SW 1271 (cell line): ENCODE measurements at regions not wholly inside any gene's neighbourhood (a gene's known extent, or its start where the extent isn't known, plus 50 kb on each side); places are given as distances from the start of the nearest gene placed in this dataset.

Experiments
- DNase-seq, 2 experiments: peaks; one replicate each; lab custom pipeline; 2025; lab: John Stamatoyannopoulos, UW

DNA sequence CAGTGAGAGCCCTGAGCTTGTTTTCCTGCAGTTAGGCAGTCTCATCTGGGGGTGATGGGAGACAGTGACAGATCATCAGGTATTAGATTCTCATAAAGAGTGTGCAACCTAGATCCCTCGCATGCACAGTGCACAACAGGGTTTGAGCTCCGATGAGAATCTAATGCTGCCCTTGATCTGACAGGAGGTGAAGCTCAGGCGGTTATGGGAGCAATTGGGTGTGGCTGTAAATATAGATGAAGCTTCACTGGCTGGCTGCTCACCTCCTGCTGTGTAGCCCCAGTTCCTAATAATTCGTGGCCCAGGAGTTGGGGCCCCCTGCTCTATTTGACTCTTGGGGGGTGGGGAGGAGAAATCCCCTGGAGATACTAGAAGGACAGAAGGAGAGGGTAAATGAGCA lies 309.4 kb upstream of the STT3B start:
- DNase-seq, result no peak

DNA sequence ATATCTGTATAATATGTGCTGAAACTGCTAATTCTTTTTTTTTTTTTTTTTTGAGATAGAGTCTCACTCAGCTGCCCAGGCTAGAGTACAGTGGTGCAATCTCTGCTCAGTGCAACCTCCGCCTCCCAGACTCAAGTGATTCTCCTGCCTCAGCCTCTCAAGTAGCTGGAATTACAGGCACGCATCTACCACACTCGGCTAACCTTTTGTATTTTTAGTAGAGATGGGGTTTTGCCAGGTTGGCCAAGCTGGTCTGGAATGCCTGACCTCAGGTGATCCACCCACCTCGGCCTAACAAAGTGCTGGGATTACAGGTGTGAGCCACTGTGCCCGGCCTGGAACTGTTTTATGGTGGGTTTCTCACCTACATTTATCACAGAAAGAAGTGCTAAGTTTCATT lies 307.8 kb upstream of the STT3B start:
- no peak for DNase-seq

DNA sequence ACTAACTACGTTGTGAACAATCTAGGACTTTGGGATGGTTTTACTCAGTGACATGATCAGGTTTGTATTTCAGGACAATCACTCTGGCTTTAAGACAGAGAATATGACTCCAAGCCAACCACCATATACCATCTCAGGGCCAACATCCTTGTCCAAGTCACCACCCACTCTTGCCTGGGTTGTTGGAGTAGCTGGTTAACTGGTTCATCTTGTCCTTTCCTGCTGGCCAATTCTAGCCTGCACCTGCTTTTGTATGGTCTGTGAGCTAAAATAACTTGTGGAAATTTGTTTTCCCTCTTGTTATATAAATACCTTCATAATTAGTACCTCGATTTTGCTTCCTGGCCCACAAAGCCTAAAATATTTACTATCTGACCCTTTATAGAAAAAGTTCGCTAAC lies 306.8 kb upstream of the STT3B start:
- DNase-seq, result no peak

DNA sequence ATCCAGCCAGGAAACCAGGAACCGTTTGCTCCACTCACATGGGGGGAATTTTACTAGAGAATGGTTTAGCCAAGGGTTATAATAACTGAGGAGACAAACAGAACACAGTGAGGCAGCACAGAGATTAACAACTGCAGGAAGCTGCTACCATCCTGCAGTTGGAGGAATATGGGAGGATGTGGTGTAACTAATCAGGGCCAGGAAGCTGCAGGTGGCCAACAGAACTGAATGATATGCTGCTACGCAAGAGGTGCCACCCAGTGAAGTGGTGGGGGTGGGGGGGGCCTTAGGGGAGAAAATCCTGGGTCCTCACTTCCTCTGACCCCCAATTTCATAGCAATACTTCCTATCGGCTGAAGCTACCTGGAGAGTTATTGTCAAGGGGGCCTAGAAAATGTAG lies 306.4 kb upstream of the STT3B start:
- no peak for DNase-seq

DNA sequence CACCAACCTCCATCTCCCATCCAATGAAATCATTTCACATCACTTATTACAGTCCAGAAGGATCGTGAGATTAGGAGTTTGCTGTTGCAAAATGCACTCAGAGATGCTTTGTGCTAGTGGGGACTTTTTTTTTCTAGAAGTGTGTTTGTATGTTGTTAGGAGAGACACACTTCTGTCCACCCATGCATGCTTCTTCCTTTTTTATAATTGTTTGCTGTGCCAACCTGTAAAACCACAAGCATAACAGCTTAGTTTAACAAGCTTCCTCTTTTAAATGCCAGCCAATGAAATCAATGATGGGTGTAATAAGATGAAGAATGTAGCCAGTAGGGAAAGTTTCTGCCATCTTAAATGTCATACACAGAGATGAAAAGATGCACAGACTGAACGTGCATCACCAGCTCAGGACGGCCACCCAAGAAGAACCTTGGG lies 305.6 kb upstream of the STT3B start:
- DNase-seq, result no peak

DNA sequence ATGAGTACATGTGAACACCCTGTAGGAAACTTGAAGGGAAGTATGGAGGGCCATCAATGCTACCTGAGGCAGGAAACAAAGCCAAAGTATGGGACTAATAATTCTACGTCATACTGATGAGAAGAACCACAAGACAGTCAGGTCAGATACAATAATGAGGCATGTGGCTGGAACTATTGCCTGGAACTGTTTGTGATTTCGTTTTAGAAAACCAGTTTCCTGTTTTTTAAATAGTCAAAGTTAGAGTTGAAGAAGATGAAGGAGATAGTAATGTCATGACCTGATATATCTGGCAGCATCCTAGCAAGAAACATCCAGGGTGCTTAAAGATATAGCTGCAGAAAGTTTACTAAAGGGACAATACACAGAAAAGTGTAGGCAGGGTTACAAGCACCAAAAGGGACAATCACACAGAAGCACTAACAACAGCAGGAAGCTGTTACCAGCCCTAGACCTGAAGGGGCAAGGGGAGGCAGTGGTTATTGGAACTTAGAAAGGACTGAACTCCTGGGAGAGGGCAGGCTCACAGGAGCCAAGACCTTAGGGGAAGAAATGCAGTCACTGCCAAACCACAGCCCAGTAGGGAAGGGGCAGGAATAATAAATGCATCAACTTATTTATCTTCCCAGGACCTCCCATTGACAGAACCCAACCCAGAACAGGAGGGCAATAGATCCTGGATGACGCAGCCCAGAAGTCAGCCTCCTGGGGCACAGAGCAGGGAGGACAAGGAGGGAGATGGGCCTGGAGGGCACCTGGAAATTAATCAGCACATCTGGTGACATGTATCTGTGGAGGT lies 302.1 kb upstream of the STT3B start:
- no peak for DNase-seq

DNA sequence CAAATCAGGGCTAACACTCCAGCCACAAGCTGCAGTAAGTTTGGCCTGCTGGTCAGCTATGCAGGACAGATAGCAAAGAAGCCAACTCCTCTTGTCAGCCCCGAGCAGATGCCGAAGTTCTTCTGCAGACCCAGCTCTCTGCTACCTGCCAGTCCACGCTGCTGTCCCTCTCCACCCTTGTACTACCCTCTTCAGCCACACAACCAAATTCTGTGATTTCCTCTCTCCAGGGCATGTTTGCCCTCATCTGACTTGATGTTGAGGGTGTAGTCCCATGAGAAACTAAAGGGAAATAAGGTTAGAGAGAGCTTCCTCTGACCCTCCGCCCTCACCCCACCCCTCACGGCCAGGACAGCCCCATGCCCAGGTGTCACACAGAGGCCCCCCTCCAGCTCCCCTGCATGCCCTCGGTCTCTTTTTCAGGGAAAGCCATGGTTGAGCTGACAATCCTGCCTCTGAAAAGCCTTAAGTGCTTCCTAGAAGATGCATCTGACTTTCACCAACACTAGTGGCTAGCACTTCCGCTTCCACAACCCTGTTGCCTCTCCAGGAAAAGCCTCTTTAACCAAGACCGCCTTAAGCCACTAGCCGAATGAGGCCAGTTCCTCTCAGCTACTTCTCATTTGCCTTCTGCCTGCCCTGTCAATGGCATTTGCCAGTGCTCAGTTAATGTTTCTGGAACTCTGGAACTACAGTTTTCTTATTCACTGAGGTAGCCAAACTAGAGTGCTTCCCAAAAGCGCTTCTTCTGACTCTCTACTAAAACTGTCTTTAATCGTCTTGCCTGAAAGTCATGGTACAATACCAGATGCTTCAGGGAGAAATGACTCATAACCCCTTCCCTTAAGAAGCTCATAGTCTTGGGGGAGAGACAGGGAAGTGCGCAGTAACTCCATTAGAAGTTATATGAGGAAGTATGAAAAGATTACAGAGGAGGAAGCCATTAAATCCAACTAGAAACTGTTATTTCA lies 300.4 kb upstream of the STT3B start:
- no peak for DNase-seq

DNA sequence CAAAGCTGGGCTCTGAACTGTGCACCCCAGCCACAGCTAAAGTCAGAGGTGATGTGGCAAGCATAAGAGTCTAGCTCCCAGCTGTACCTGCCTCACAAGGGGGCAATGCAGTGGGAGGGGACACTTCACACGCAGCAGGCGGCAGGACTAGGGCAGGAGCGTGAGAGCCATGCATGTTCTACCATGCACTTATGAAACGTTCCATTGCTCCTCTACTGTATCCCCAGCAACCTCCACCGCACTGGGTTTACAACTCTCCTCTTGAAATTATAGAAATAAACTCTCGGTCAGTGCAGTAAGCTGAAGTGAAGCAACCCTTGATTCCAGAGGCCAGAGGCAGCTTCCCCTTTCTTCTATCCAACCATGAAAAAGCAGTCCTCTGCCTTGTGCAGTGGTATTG lies 298.6 kb upstream of the STT3B start:
- no peak for DNase-seq

DNA sequence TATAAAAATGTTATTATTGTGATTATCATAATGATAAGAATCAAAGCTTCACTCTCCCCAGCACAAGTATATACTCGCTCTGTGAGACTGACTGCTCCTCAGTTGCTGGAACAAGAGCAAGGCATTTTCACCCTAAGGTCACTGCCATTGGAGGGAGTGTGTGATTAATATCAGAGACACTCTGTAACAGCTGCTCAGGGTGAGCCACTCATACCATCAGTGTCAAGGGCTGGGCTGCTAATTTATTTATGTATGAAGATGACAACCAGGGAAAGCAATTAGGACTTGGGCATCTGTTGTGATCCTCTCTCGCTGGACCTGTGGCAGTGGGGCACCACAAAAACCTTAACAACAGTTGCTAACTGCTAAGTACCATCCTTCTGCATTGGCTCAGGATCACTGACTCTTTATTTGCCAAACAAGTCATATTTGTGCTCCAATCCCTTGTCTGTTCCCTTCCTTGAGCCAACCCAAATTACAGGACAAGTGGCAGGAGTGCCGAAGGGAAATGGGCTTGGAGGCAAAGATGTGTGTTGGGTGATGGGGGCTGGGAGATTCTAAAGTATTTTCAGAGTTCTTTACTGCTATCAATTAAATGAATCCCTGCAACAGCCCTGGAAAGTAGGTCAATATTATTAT lies 297.5 kb upstream of the STT3B start:
- no peak for DNase-seq

DNA sequence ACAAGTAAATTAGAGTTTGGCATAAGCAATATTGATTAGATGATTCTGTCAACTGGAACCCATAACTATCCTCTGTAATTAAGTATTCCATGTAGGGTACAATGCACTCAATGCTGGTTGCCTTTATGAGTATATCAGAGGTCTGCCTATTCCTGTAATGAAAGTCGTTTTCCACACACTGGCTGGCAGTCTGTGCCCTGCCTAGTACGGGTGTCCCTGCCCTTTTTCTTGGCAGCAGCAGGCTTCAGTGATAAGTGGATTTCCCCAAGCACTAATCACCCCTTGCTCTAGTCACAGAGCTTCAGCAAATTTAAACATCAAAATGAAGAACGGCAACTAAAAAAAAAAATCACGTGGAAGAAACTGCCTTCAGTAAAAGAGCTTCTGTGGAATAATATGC lies 294.8 kb upstream of the STT3B start:
- no peak for DNase-seq

DNA sequence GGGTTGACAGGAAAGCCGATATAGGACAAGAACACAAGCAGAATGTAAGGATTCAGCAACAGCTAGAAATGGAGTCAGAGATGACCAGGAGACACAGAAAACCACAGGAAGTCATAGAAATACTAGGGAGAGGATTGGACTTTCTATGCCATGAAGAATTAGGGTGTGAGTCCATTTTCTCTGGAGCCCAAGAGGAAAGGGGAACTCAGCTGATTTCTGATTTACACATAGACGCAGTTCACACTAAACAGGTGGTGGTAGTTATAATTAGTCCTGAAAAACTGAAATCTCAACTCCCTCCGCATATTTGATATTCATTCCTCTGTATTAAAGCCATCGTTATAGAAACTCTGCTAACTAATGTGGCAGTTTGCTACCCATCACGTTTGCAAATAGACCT lies 292.7 kb upstream of the STT3B start:
- DNase-seq, result no peak

DNA sequence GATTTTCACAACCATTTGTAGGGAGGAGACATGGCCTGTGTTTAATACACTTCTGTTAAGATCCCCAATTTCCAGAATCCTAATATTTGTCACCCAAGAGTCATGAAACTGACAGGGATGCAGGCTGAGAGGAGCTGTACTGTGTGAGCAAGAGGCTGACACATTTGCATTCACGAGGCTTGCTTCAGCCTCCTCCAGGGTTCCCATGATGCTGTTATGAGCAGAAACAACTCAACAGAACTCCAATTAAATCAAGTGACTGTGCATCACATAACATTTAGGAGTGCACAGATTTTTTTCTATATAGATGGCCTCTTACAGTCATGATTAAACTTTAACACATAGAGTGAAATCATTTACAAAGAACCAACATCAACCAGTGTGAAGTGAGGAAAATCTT lies 292.3 kb upstream of the STT3B start:
- no peak for DNase-seq

DNA sequence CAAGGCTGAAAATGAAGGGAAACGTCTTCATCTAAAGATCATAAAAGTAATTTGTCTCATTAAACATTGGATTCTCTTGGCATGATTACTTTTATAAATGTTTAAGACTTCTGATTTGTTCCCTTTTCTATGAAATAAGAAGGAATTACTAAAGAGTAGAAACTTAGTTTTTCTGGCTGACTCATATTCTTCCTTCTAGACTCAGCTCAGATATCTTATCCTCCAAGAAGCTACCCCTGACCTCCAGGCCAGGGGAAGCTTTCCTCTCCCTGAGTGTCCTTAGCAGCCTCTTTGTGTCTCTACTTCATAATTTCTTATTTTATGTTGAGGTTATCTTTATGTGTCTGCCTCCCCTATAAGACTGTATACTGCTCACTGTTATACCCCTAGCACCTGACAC lies 291.9 kb upstream of the STT3B start:
- no peak for DNase-seq

DNA sequence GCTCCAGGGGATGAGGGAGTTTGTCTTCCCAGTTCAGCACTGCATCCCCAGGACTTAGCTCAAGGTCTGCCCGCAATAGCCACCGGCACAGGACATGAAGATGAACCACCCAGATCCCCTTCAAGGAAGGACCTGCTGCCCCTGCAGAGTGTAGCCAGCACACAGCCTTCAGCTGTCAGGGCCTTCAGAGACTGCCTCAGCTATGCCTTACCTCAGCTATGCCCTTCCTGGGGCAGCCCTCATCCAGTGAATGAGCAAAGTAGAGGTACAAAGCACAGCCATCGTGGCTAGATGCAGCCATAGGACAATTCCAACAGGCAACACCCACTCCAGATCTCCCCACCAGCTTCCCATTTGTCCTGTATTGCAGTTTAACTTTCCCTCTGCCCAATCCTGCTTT lies 291.2 kb upstream of the STT3B start:
- DNase-seq, result no peak

DNA sequence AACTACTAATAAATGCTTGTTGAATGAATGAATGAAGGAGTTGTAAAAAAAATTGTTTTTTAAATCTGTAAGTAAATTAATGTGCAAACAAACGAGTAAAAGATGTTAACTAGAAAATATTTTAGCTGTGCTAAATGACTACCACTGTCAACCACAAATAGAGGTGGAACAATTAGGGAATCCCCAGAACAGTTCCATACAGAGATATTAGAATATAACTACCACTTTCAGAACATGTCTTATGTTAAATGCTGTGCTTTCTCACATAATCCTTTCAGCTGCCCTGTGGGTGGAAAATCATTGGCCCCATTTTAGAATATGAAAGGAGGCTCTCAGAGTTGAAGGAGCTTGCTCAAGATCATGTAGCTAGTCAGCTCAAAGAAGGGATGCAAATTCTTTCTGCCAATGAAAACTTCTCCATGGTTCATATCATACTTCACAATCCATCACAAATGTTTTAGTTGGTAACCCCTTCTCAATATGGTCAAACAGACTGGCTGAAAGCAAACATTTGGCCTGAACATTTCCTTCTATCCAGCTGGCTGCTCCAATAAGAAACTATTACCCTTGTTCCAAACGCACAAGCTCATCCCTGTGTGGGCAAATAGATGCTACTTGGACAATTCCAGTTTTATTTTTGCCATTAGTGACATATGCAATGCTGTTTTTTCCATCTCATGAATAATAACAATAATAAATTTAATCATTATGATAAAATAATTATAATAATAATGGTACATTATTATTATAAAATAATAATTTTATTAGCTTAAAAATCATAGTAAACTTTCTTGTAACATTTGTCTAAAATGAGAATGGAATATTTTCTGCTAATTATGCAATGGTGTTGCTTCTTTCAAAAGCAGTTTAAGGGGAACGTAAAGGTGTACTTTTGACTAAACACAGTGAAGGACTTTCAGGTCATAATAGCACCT lies 290.4 kb upstream of the STT3B start:
- DNase-seq, result no peak

DNA sequence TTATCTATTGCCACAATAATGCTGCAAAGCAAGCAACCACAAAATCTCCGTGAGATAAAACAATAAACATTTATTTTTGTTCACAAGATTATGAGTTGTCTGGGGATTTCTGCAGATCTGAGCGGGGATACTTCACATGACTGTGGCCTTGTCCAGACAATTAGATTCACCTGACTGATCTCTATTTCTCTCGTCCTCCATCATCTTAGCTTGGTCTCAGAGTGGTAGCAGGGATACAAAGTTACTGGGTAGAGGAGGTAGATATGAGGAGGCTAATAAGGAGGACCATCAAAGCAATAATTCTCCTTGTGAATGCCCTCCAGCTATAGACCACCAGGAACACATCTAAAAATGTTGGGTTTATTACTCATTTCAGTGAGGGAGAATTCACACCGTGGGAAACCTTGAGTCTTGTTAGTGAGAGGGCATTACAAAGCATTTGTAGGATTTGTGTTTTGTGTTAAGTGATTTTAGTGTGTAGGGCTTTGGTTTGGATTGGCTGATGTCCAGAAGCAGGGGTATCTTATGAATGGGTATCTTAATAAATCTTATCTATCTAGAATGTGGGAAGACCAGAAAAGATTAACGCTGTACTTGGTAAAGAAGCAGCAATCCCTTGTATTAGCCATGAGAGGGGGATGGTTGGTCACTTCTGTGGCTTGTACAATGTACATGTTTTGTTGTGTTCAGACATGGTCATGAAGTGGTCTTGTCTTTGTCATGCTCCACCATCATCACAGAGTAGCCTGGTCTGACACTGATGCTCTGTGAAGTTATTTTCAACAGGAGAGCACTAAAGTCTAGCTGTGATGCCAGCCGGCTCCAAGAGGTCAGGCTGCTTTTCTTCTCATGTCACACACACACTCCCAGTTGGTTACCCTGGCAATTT lies 287.6 kb upstream of the STT3B start:
- DNase-seq, result no peak

DNA sequence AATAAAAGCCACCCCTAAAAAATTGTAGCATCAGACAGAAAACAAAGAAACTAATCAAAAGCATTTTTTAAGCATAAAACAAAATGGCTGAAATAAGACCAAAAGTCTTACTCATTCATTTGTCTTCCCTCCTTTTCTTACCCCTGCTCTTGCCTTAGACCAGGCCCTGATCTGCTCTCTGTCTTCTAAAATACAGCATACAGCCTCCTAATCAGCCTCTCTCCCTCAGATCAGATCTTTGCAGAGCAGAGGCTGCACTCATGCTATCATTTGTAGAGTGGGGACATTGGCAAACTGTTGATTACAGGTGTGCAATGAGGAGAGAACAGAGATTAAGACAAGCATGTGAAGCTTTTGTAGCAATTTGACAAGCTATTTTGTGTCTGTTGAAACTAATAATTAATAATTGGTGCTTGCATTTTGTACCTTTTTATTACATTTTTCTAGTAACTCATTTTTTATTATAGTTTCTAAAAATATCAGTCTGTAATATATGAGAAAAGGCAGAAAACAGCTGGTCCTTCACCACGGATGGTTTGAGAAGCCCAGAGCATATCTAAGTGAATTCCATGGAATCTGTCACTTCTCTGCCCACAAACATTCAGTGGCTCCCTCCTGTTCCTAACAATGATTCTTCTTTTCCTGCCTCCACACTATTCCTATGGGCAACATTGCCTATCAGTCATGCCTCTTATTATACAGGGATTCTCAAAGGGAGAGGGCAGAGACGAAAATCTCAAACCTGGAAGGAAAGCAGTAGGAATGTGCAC lies 286.2 kb upstream of the STT3B start:
- no peak for DNase-seq

DNA sequence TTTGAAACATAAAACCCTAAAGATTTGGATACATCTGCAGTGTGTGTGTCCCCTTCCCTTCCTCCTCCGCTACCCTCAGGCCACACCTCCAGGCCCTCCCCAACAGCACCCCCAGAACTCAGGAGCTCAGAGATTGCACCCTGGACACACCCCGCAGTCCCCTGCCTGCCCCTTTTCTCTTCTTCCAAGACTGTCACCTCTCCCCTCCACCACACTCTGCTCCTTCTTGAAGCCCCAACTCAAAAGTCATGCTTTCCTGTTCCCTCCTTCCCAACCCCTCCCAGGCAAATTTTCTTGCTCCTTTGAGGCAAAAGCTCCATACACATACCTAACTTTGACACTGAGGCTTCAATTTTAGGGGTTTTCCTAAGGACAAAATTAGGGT lies 285.7 kb upstream of the STT3B start:
- no peak for DNase-seq

DNA sequence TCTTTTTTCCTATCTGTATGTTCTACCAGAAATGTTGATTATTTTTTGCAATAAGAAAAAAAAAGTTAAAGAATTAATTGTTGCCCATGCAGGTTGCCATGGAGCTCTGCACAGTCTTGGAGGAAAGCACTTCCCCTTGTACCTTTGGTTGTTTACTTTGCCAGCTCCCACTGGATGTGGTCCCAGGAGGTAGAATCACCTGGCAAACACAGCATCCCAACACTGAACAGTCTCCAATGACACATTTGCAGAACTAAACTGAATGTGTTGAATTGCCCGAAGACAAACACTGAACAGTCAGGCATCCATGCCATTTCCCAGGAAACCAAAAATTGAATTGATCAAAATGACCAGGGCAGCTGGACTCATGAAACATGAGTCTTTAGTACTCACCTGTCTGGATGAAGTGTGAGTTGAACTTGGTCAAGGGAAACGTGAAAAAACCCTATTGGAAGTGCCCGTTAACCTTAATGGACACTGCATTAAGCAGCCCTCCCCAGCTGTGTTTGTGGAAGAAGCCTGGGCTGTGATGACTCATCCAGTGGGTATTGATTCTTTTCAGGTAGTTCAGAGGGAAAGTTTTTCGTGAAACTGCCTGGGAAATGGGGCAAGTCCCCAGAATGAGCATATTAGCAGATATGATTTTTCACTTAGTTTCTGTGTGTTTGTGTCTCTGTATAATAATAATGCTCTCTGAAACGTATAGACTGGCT lies 284.7 kb upstream of the STT3B start:
- DNase-seq, result no peak
